PC-3 (cell line): ENCODE measurements at regions not wholly inside any gene's neighbourhood (a gene's known extent, or its start where the extent isn't known, plus 50 kb on each side); places are given as distances from the start of the nearest gene placed in this dataset.
"Not testable (repeated sequence)": the region's sequence is repeated elsewhere in the genome, so short reads cannot be mapped to it uniquely, and the experiment has no call there.

Experiments used
- ATAC-seq: fragments of 200-7000 bp; cut with Tn5 transposase; 2 replicates; pipeline ENCODE4 v1.9.1; 2020; ENCODE audit warnings: mild to moderate bottlenecking, moderate library complexity
- BruUV-seq: library from RNA; stranded (reverse); fragments of 400-500 nt; replicated peaks from 2 replicates; lab custom pipeline; 2021; lab: Mats Ljungman, UMichigan
- CTCF ChIA-PET: fragments of 300-600 bp; sonication (Branson Sonifier 250); formaldehyde crosslinking; loops from one replicate; lab custom pipeline; 2022; ENCODE audit warnings: antibody characterized with exemption; lab: Charles Lee
- POLR2A ChIA-PET: fragments of 300-600 bp; sonication (Branson Sonifier 250); formaldehyde crosslinking; loops from one replicate; lab custom pipeline; 2022; ENCODE audit warnings: antibody characterized with exemption; ENCODE audit not compliant: unreplicated experiment; lab: Charles Lee
- DNase-seq: peaks from one replicate; pipeline ENCODE4 v3.0.0-alpha.2; 2015
- H2AFZ ChIP-seq: fragments of 300-600 bp; sonication (generic); 2 replicates; pipeline ENCODE4 v1.6.0; 2016; ENCODE audit warnings: antibody characterized with exemption, low read length
- H3F3A ChIP-seq: fragments of 300-600 bp; sonication (generic); one replicate; pipeline ENCODE4 v1.6.0; 2017; ENCODE audit warnings: antibody characterized with exemption, low read length, control low read depth, mild to moderate bottlenecking; ENCODE audit not compliant: unreplicated experiment
- H3K27ac ChIP-seq: fragments of 300-600 bp; sonication (generic); 2 replicates; pipeline ENCODE4 v1.5.1; 2016; ENCODE audit warnings: mild to moderate bottlenecking, low read length
- H3K27me3 ChIP-seq: fragments of 300-600 bp; sonication (generic); 2 replicates; pipeline ENCODE4 v1.6.1; 2016; ENCODE audit warnings: low read length, mixed read lengths
- H3K36me3 ChIP-seq: fragments of 300-600 bp; sonication (generic); 2 replicates; pipeline ENCODE4 v1.6.1; 2016; ENCODE audit warnings: low read depth, mixed run types, low read length, mixed read lengths
- H3K4me1 ChIP-seq: fragments of 300-600 bp; sonication (generic); 2 replicates; pipeline ENCODE4 v1.5.1; 2016; ENCODE audit warnings: low read length; ENCODE audit not compliant: insufficient read depth
- H3K4me2 ChIP-seq: fragments of 300-600 bp; sonication (generic); 2 replicates; pipeline ENCODE4 v1.6.0; 2016; ENCODE audit warnings: low read length
- H3K4me3 ChIP-seq: fragments of 300-600 bp; sonication (generic); 2 replicates; pipeline ENCODE4 v1.5.1; 2016; ENCODE audit warnings: mild to moderate bottlenecking, low read length, mixed read lengths
- H3K79me2 ChIP-seq: fragments of 300-600 bp; sonication (generic); 2 replicates; pipeline ENCODE4 v1.6.1; 2017; ENCODE audit warnings: low read length, mixed read lengths
- H3K9ac ChIP-seq: fragments of 300-600 bp; sonication (generic); 2 replicates; pipeline ENCODE4 v1.6.0; 2016; ENCODE audit warnings: mild to moderate bottlenecking, low read length
- H3K9me2 ChIP-seq: fragments of 300-600 bp; sonication (generic); replicated peaks from 2 replicates; pipeline ENCODE4 v1.6.1; 2016; ENCODE audit warnings: mixed run types, low read length, mixed read lengths
- H3K9me3 ChIP-seq: fragments of 300-600 bp; sonication (generic); 2 replicates; pipeline ENCODE4 v1.6.1; 2016; ENCODE audit warnings: low read length, mixed read lengths
- H4K20me1 ChIP-seq: fragments of 300-600 bp; sonication (generic); 2 replicates; pipeline ENCODE4 v1.6.1; 2016; ENCODE audit warnings: low read length, mixed read lengths
- EZH2 ChIP-seq: fragments of 300-600 bp; sonication (generic); IDR thresholded peaks from one replicate; pipeline ENCODE4 v1.6.1; 2017; ENCODE audit warnings: antibody characterized with exemption, mild to moderate bottlenecking, low read length; ENCODE audit not compliant: unreplicated experiment
- EZH2phosphoT487 ChIP-seq: fragments of 300-600 bp; sonication (generic); IDR thresholded peaks from 2 replicates; pipeline ENCODE4 v1.6.1; 2018; ENCODE audit warnings: mild to moderate bottlenecking, antibody characterized with exemption, low read length, borderline replicate concordance
- intact Hi-C: fragments of 100-400 bp; cut with micrococcal nuclease; formaldehyde crosslinking; loops from 2 replicates; pipeline ENCODE4 v1.9.0; 2023
- TF ChIP-seq, protein P1 (sequence below): fragments of 300-600 bp; sonication (generic); conservative IDR thresholded peaks from 2 replicates; pipeline ENCODE4 v1.5.1; 2017; ENCODE audit warnings: antibody characterized with exemption, low read depth, mild to moderate bottlenecking, low read length

DNA sequence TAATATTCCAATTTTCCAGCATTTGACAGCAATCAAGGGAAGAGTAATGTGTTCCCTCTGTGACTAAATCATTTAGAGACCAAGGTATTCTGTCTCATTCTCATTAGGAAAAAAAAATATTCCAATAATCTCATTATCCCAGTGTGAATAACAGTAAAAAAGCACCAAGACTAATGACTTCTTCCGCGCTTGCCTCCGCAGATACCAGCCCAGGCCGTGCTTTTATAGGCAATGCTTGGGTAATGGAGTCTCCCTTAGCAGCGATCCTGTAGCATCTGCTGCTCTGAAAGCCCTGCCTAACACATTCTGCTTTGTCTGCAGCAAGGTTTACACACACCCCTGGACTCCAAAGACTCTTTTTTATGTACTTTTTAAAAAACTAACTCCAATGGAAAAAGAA, 470.0 kb upstream of the CAMK1G start:
- H3K9ac ChIP-seq, result no peak overlapping the region
- H3F3A ChIP-seq, result no peaks in the 10 kb centered on the region
- TF ChIP-seq, protein P1, sequence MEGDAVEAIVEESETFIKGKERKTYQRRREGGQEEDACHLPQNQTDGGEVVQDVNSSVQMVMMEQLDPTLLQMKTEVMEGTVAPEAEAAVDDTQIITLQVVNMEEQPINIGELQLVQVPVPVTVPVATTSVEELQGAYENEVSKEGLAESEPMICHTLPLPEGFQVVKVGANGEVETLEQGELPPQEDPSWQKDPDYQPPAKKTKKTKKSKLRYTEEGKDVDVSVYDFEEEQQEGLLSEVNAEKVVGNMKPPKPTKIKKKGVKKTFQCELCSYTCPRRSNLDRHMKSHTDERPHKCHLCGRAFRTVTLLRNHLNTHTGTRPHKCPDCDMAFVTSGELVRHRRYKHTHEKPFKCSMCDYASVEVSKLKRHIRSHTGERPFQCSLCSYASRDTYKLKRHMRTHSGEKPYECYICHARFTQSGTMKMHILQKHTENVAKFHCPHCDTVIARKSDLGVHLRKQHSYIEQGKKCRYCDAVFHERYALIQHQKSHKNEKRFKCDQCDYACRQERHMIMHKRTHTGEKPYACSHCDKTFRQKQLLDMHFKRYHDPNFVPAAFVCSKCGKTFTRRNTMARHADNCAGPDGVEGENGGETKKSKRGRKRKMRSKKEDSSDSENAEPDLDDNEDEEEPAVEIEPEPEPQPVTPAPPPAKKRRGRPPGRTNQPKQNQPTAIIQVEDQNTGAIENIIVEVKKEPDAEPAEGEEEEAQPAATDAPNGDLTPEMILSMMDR, result no peak
- TF ChIP-seq EZH2, result no peak
- TF ChIP-seq EZH2phosphoT487, result no peak
- ChIA-PET POLR2A (no interaction called here), CTCF (no interaction called here)
- intact Hi-C loops, result no loop called here
- no TSS peak for BruUV-seq
- DNase-seq (no peak), ATAC-seq (no peak)
- no peaks in the 10 kb centered on the region for H3K79me2 ChIP-seq
- H4K20me1 ChIP-seq, result no peaks in the 10 kb centered on the region
- no peak overlapping the region for H3K4me3 ChIP-seq
- H3K27ac ChIP-seq, result no peak overlapping the region
- no peaks in the 10 kb centered on the region for H3K9me3 ChIP-seq
- H3K4me1 ChIP-seq, result no peaks in the 10 kb centered on the region
- no peaks in the 10 kb centered on the region for H3K9me2 ChIP-seq
- no peaks in the 10 kb centered on the region for H3K36me3 ChIP-seq
- H2AFZ ChIP-seq, result no peak overlapping the region
- no peak overlapping the region for H3K4me2 ChIP-seq
- H3K27me3 ChIP-seq, result no peaks in the 10 kb centered on the region

DNA sequence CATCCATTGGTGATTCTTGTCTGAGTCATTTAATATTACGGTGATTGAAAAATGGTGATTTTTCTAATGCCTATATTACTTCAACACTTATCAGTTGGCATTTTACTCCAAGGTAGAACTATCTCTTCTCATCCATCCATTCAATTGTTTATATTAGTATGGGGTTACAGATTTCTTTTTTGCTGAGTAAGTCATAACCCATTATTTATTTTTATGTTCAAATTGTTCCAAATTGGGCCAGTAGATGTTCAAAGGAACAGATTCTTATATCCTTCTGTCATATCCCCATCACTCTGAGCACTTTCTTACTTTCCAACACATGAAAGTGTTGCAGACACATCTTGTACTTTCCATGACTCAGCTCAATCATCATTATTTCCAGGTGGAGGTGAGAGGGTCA, 466.8 kb upstream of the CAMK1G start:
- Histone ChIP-seq H3K9me2 (no peaks in the 10 kb centered on the region), H2AFZ (no peak overlapping the region), H3K4me2 (no peak overlapping the region), H3K79me2 (no peaks in the 10 kb centered on the region), H3K27me3 (no peaks in the 10 kb centered on the region), H3K9me3 (no peaks in the 10 kb centered on the region), H3K9ac (no peak overlapping the region), H3K36me3 (no peaks in the 10 kb centered on the region), H3K27ac (no peak overlapping the region), H4K20me1 (no peaks in the 10 kb centered on the region), H3K4me1 (no peaks in the 10 kb centered on the region), H3K4me3 (no peak overlapping the region), H3F3A (no peaks in the 10 kb centered on the region)
- POLR2A ChIA-PET, result no interaction called here
- CTCF ChIA-PET, result interaction anchor here (0.9 kb wide), 1 partner anchor 89 kb away, joined by 3 read pairs; no protein-coding TSS in a partner anchor
- BruUV-seq, result no TSS peak
- intact Hi-C loops, result no loop called here
- ATAC-seq (no peak), DNase-seq (no peak)
- no peak for TF ChIP-seq EZH2phosphoT487
- no peak for TF ChIP-seq EZH2
- TF ChIP-seq, protein P1, result no peak

DNA sequence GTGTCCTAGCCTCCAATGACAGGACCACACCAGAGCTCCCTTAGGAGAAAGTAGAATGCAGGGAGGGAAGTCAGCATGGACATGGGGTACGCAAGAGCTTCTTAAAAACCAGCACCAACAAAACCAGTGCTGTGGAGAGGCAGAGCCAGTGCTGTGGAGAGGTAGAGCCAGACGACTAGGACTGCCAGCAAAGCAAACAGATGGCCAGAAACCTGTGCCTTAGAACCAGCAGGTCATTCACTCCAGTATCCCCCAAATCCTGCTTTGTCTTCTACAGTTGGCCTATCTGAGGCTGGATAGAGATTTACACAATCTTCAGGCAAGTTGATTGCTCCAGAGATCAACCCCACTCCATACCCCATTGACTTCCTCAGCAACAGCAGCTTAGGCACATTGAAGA, 459.9 kb upstream of the CAMK1G start:
- Histone ChIP-seq H3K4me3 (no peak overlapping the region), H3K9me3 (no peaks in the 10 kb centered on the region), H3K36me3 (no peaks in the 10 kb centered on the region), H3K9ac (no peak overlapping the region), H3F3A (no peaks in the 10 kb centered on the region), H3K4me1 (no peaks in the 10 kb centered on the region), H3K4me2 (no peak overlapping the region), H4K20me1 (no peaks in the 10 kb centered on the region), H3K27me3 (no peaks in the 10 kb centered on the region), H3K79me2 (no peaks in the 10 kb centered on the region), H2AFZ (no peak overlapping the region), H3K27ac (no peak overlapping the region), H3K9me2 (no peaks in the 10 kb centered on the region)
- TF ChIP-seq EZH2, result no peak
- TF ChIP-seq, protein P1, result no peak
- no peak for TF ChIP-seq EZH2phosphoT487
- BruUV-seq, result no TSS peak
- ChIA-PET CTCF (no interaction called here), POLR2A (no interaction called here)
- no peak for ATAC-seq
- intact Hi-C loops, result no loop called here
- DNase-seq, result no peak

DNA sequence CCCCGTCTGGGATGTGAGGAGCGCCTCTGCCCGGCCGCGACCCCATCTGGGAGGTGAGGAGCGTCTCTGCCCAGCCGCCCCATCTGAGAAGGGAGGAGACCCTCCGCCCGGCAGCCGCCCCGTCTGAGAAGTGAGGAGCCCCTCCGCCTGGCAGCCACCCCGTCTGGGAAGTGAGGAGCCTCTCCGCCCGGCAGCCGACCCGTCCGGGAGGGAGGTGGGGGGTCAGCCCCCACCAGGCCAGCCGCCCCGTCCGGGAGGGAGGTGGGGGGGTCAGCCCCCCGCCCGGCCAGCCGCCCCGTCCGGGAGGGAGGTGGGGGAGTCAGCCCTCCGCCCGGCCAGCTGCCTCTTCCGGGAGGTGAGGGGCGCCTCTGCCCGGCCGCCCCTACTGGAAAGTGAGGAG, 454.4 kb upstream of the CAMK1G start:
- H3K4me2 ChIP-seq, DNase-seq, intact Hi-C loops, H3K9me2 ChIP-seq, H3K79me2 ChIP-seq, H3K4me3 ChIP-seq, CTCF ChIA-PET, H4K20me1 ChIP-seq, H2AFZ ChIP-seq, H3F3A ChIP-seq, H3K27ac ChIP-seq, H3K27me3 ChIP-seq, ATAC-seq, H3K4me1 ChIP-seq, BruUV-seq, H3K36me3 ChIP-seq, H3K9ac ChIP-seq, POLR2A ChIA-PET, H3K9me3 ChIP-seq: not testable (repeated sequence)
